HG02623 (cell line): ENCODE measurements at regions not wholly inside any gene's neighbourhood (a gene's known extent, or its start where the extent isn't known, plus 50 kb on each side); places are given as distances from the start of the nearest gene placed in this dataset.
A peak's percentile ranks its signal among the peaks of the same experiment; 100 is the strongest.

ENCODE experiments used
- ATAC-seq: cut with Tn5 transposase; IDR thresholded peaks from one replicate; pipeline ENCODE4 v1.9.1; 2021; ENCODE audit warnings: moderate library complexity; ENCODE audit not compliant: unreplicated experiment

- no peak for ATAC-seq
These were observed 448.8 kb upstream of the CITED2 start for GRCh38 chr6:139823099-139823807.

GRCh38 chr6:139821676-139822223 lies 447.3 kb upstream of the CITED2 start:
- no peak for ATAC-seq

GRCh38 chr6:139820210-139820609 lies 445.8 kb upstream of the CITED2 start:
- no peak for ATAC-seq

DNA sequence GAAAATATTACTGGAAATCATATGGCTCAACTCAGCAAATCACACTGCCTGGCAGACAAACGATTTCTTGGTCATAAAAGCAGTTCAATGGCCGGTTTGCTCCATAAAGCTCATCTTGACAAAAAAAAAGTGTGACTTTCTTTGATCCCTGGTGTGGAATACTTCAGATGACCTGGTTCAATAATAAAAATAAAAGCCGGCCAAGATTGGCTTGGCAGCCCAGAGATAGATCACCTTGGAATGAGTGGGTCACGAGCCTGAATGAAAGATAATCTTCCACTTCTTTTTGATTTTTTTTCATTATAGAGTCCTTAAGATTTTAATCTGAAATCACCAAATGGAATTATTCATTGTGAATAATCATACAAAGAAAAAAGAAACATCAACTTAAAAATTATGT lies 445.3 kb upstream of the CITED2 start:
- ATAC-seq = no peak

DNA sequence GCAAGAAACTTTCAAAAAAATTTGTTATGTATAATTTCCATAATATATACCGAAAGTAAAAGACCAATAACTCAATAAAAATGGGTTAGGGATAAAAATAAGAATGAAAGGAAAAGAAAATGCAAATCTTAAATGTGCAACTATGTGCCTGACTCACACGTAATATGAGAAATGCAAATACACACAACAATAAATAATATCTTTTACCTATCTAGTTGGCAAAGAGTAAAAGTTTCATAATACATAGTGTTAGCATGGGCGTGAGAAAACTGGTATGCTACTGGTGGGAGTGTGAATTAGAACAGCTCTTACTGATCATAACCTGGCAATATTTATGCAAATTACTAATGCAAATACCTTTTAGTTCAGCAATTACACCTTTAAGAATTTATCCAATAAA lies 438.5 kb upstream of the CITED2 start:
- no peak for ATAC-seq

GRCh38 chr6:139801571-139802321 lies 427.3 kb upstream of the CITED2 start:
- no peak for ATAC-seq

- peak; percentile 75 for ATAC-seq
These were observed 426.4 kb upstream of the CITED2 start for GRCh38 chr6:139800837-139801236.

- ATAC-seq = no peak
These were observed 416.1 kb upstream of the CITED2 start for GRCh38 chr6:139790527-139790926.

DNA sequence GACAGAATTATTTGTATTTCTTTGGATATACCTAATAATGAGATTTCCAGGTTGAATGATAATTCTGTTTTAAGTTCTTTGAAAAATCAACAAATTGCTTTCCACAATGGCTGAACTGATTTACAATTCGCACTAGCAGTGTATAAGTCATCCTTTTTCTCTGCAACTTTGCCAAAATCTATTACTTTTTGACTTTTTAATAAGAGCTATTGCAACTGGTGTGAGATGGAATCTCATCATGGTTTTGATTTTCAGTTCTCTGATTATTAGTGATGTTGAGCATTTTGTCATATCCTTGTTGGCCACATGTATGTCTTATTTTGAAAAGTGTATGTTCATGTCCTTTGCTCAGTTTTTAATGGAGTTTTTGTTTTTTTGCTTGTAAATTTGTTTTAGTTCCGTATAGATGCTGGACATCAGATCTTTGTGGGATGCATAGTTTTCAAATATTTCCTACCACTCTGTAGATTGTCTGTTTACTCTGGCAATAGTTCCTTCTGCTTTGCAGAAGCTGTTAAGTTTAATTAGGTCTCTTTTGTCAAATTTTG lies 409.8 kb upstream of the CITED2 start:
- no peak for ATAC-seq

DNA sequence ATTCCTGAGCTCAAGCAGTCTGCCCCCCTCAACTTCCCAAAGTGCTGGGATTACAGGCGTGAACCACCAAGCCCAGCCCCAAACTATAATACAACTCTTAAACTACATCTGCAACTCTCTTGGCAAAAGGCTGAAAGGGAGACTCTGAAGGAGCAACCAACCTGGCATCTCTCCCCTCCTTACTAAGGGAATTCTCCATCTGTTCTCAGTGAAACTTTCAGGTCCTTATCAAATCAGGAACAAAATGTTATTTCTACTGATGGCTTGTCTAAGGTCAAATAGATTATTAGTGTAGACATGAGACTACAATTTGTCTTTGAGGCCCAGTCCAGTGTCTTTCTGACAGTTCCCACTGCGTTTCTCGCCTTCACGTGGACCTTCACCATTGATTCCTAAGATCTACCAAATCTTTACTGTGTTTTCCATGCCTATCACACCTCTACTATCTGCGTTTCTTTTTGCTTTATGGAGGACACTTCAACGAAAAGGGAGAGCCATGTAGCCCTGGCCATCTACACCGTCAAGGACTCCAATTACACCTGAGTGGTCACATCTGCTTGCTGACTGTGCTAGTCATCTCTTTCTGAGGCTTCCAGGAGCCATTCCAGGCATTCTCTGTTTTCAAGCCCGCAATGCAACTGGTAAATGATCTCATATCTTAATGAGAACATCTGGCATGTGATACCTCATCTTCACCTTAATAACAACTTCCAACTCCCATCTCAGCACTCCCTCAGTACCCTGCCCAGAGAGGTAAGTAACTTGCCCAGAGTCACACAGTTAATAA lies 405.7 kb upstream of the CITED2 start:
- ATAC-seq = no peak

DNA sequence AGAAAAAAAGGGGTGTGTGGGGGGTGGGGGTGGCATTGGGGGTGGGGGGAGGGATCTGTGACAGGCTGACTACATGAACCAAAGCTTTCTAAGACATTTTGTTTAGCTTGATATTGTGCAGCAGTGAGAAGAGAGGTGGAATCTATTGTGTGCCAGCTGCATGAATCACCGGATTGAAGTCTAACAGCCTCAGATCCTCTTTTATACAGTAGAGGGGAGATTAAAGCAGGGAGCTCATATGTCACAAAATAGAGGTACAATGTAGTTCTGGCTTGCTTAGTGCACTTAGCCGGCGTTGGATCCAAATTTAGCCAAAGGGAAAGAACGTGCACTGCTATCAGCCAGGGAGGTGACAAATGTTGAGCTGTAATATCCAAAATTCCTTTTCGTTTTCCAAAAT lies 404.2 kb upstream of the CITED2 start:
- no peak for ATAC-seq

DNA sequence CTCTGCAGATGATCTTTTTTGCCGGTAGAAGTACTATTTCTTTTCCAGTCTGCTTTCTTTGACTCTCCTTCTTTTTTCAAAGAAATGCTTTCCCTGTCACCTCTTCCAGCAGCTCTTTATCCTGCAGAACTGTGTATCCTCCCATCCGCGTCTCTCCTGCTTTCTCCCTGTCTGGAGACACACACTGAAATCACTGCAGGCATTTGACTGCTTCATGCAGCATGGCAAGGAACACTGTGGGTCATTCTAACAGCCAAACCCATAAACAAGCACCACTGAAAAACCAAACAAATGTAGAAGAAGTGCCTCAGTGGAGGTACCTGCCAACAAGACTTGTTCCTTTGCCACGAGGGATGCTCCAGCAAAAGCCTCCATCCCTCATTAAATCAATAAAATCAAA lies 403.7 kb upstream of the CITED2 start:
- no peak for ATAC-seq

GRCh38 chr6:139777202-139777970 lies 402.9 kb upstream of the CITED2 start:
- no peak for ATAC-seq

- no peak for ATAC-seq
These were observed 401.6 kb upstream of the CITED2 start for GRCh38 chr6:139776041-139776440.

GRCh38 chr6:139768196-139768595 lies 393.7 kb upstream of the CITED2 start:
- ATAC-seq = no peak

- ATAC-seq = no peak
These were observed 392.3 kb upstream of the CITED2 start for GRCh38 chr6:139766796-139767195.

DNA sequence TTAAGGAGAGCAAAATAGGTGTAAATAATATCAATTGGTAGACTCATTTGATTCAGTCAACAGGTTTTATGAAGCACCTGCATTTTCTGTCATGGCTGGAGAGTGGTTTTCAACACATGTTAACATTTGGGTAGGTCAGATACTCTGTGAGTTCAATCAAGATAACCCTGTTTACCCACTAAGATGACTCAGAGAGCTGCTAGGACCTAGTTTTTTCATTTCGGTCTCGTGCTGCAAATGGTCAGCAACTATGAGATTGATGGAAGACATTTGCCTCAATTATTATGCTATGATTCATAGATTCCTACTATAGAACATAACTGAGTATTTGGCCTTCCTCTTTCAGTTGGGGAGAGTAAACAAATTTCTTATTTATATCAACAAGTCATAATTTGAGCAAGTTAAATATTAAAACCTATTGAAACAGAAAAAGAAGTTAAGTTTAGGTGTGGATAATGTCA lies 391.4 kb upstream of the CITED2 start:
- ATAC-seq = no peak

DNA sequence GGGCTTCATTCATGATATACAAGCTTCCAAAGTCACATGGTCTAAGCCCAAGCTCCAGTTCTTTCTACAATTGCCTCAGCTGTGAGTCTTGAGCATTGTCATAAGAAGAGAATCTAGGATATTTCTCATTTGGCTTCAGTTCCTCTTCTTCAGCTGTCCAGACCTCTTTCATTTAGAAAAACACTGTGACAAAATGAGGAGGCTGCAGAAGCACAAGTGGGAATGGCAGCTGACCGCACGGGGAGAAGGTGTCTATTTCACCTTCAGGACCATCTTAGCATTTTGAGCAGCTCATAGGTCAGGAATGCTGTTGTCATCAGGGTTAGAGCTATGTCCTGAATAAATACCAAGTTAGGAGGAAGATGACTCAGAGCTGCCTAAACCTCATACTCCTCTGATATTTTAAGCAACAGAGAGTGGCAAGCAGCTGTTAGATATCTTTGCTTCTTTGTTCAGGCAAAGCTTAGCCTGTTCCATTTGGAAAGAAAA lies 390.1 kb upstream of the CITED2 start:
- ATAC-seq = peak; percentile 82

GRCh38 chr6:139763468-139764210 lies 389.2 kb upstream of the CITED2 start:
- ATAC-seq = no peak
